K562 (cell line): ENCODE measurements at regions not wholly inside any gene's neighbourhood (a gene's known extent, or its start where the extent isn't known, plus 50 kb on each side); places are given as distances from the start of the nearest gene placed in this dataset.

Experiments used
- ATAC-seq: fragments of 200-7000 bp; cut with Tn5 transposase; 3 replicates; pipeline ENCODE4 v1.9.1; 2020; ENCODE audit warnings: moderate library complexity
- BruUV-seq: library from RNA; stranded (reverse); fragments of 400-500 nt; replicated peaks from 2 replicates; lab custom pipeline; 2021; lab: Mats Ljungman, UMichigan
- CTCF ChIA-PET: fragments of 300-600 bp; formaldehyde crosslinking; extraction: SDS; loops from one replicate; lab custom pipeline; 2021; ENCODE audit warnings: low intra/inter-chr PET ratio; lab: Yijun Ruan, JAX
- POLR2A ChIA-PET: fragments of 300-600, 350-650 bp; sonication (Branson Sonifier 250); formaldehyde crosslinking; extraction: SDS; loops from one replicate; lab custom pipeline; 2021; ENCODE audit warnings: antibody characterized with exemption, inconsistent platforms; lab: Yijun Ruan, JAX
- DNase-seq, 4 experiments: peaks; one replicate each; pipeline versions ENCODE4 v3.0.0 to v3.0.0-alpha.2; 2011 to 2018; ENCODE audit warnings: low spot score in 3 of 4, mixed read lengths in 3 of 4; ENCODE audit errors: extremely low read depth in 1 of 4
- FAIRE-seq: peaks from 2 replicates; lab custom pipeline; 2011; peaks lifted over from hg19 to GRCh38; lab: Jason Lieb, UNC
- H2AFZ ChIP-seq: 2 replicates; pipeline ENCODE4 v1.6.0; 2011; ENCODE audit warnings: low read depth, low read length, control low read depth, inconsistent platforms
- H3K27ac ChIP-seq: fragments of 200-600 bp; 3 replicates; pipeline ENCODE4 v1.8.0; 2011; ENCODE audit warnings: low read depth, mild to moderate bottlenecking, control low read depth, inconsistent platforms, low read length, moderate library complexity, mixed read lengths; ENCODE audit errors: extremely low read depth
- H3K27me3 ChIP-seq, 2 experiments: fragments of 300-600 bp in 1 of 2; 2 replicates in 1 of 2; 3 replicates in 1 of 2; pipeline versions ENCODE4 v1.6.0 to v1.8.0; 2011; ENCODE audit warnings: inconsistent platforms in 2 of 2, low read length in 2 of 2, mild to moderate bottlenecking in 1 of 2, mixed read lengths in 1 of 2, moderate library complexity in 1 of 2; ENCODE audit not compliant: control insufficient read depth in 2 of 2, insufficient read depth in 2 of 2
- H3K36me3 ChIP-seq: fragments of 300-600 bp; 3 replicates; pipeline ENCODE4 v1.8.0; 2011; ENCODE audit warnings: mild to moderate bottlenecking, low read length, inconsistent platforms; ENCODE audit not compliant: control insufficient read depth, insufficient read depth
- H3K4me1 ChIP-seq, 2 experiments: fragments of 200-600 bp in 1 of 2; replicated peaks in 1 of 2; 2 replicates in 1 of 2; 3 replicates in 1 of 2; pipeline versions ENCODE4 v1.5.1 to v1.8.0; 2011; ENCODE audit warnings: inconsistent platforms in 2 of 2, low read length in 2 of 2, mild to moderate bottlenecking in 1 of 2, mixed read lengths in 1 of 2, moderate library complexity in 1 of 2; ENCODE audit not compliant: control insufficient read depth in 2 of 2, insufficient read depth in 2 of 2
- H3K4me2 ChIP-seq: 2 replicates; pipeline ENCODE4 v1.6.1; 2011; ENCODE audit warnings: low read length, control low read depth, inconsistent platforms, mixed read lengths; ENCODE audit not compliant: insufficient read depth
- H3K4me3 ChIP-seq: fragments of 200-600 bp; sonication (generic), shearing (Covaris generic); 2 replicates; pipeline ENCODE4 v1.5.1; 2016; ENCODE audit warnings: control low read depth, inconsistent platforms
- H3K79me2 ChIP-seq: fragments of 200-600 bp; 3 replicates; pipeline ENCODE4 v1.8.0; 2011; ENCODE audit warnings: low read length, inconsistent platforms; ENCODE audit not compliant: control insufficient read depth, insufficient read depth
- H3K9ac ChIP-seq, 2 experiments: 2 replicates each; pipeline versions ENCODE4 v1.6.0 to v1.6.1; 2011; ENCODE audit warnings: low read depth in 2 of 2, low read length in 2 of 2, control low read depth in 1 of 2, inconsistent platforms in 1 of 2, mild to moderate bottlenecking in 1 of 2, mixed read lengths in 1 of 2; ENCODE audit not compliant: insufficient read depth in 1 of 2
- H3K9me1 ChIP-seq: one replicate; pipeline ENCODE4 v1.6.0; 2011; ENCODE audit warnings: inconsistent platforms, mild to moderate bottlenecking, low read length, moderate library complexity; ENCODE audit not compliant: control insufficient read depth, insufficient read depth
- H3K9me3 ChIP-seq: replicated peaks from 2 replicates; pipeline ENCODE4 v1.5.1; 2011; ENCODE audit warnings: low read depth, low read length, inconsistent platforms; ENCODE audit not compliant: control insufficient read depth, insufficient read depth
- H4K20me1 ChIP-seq: replicated peaks from 2 replicates; pipeline ENCODE4 v1.6.1; 2011; ENCODE audit warnings: low read length, inconsistent platforms, mixed read lengths; ENCODE audit not compliant: control insufficient read depth, insufficient read depth
- ATF1 ChIP-seq, 2 experiments: fragments of 450-650 bp in 1 of 2; IDR thresholded peaks; 2 replicates each; pipeline ENCODE4 v1.6.1; 2016; ENCODE audit warnings: missing compliant biosample characterization in 1 of 2, missing genetic modification characterization in 1 of 2
- ESRRA ChIP-seq: fragments of 450-650 bp; IDR thresholded peaks from 2 replicates; pipeline ENCODE4 v1.6.1; 2014; ENCODE audit warnings: low read depth, mild to moderate bottlenecking, moderate library complexity, borderline replicate concordance
- NR2C1 ChIP-seq, 2 experiments: fragments of 450-650 bp; IDR thresholded peaks; 2 replicates each; pipeline ENCODE4 v1.6.1; 2017; ENCODE audit warnings: mild to moderate bottlenecking in 2 of 2, antibody characterized with exemption in 1 of 2, inconsistent platforms in 1 of 2, missing compliant biosample characterization in 1 of 2, missing genetic modification characterization in 1 of 2
- SMAD1 ChIP-seq: fragments of 150-350 bp; IDR thresholded peaks from 2 replicates; pipeline ENCODE4 v1.6.1; 2014; ENCODE audit warnings: low read length, low read depth; ENCODE audit not compliant: partially characterized antibody
- SMC3 ChIP-seq: conservative IDR thresholded peaks from 2 replicates; pipeline ENCODE4 v1.6.1; 2011; ENCODE audit warnings: low read depth, low read length, improper control_type of control experiment; ENCODE audit not compliant: insufficient read depth
- ZBTB5 ChIP-seq: fragments of 450-650 bp; IDR thresholded peaks from 2 replicates; pipeline ENCODE4 v1.6.1; 2017; ENCODE audit warnings: antibody characterized with exemption
- ZFP1 ChIP-seq: fragments of 450-650 bp; formaldehyde crosslinking; IDR thresholded peaks from 2 replicates; pipeline ENCODE4 v1.4.0; 2020; ENCODE audit warnings: mild to moderate bottlenecking, mixed read lengths
- ZNF766 ChIP-seq: fragments of 200-800 bp; sonication (Bioruptor generic); conservative IDR thresholded peaks from 2 replicates; pipeline ENCODE4 v1.6.1; 2016; ENCODE audit warnings: missing genetic modification characterization, missing compliant biosample characterization
- WGBS: fragments of 100-300 bp; shearing (Covaris generic); methylation state at CpG from one replicate; pipeline ENCODE4 v1.1.6; 2016; ENCODE audit warnings: low coverage, mixed read lengths; ENCODE audit not compliant: insufficient coverage; ENCODE audit errors: missing lambda C conversion rate; 5-methylcytosine and 5-hydroxymethylcytosine counted together
- in situ Hi-C: fragments of 300-500 bp; cut with MboI; formaldehyde crosslinking; loops from 4 replicates; pipeline ENCODE4 v1.15.0; 2018; ENCODE audit warnings: inconsistent platforms, mixed read lengths
- intact Hi-C: fragments of 100-400 bp; cut with micrococcal nuclease; formaldehyde crosslinking; loops from 2 replicates; pipeline ENCODE4 v1.14.2; 2022
- TF ChIP-seq, protein P1 (sequence below): fragments of 250-450 bp; sonication (Bioruptor Pico); IDR thresholded peaks from 2 replicates; pipeline ENCODE4 v1.5.0; 2021; ENCODE audit warnings: mild to moderate bottlenecking, moderate library complexity

- TF ChIP-seq, protein P1, sequence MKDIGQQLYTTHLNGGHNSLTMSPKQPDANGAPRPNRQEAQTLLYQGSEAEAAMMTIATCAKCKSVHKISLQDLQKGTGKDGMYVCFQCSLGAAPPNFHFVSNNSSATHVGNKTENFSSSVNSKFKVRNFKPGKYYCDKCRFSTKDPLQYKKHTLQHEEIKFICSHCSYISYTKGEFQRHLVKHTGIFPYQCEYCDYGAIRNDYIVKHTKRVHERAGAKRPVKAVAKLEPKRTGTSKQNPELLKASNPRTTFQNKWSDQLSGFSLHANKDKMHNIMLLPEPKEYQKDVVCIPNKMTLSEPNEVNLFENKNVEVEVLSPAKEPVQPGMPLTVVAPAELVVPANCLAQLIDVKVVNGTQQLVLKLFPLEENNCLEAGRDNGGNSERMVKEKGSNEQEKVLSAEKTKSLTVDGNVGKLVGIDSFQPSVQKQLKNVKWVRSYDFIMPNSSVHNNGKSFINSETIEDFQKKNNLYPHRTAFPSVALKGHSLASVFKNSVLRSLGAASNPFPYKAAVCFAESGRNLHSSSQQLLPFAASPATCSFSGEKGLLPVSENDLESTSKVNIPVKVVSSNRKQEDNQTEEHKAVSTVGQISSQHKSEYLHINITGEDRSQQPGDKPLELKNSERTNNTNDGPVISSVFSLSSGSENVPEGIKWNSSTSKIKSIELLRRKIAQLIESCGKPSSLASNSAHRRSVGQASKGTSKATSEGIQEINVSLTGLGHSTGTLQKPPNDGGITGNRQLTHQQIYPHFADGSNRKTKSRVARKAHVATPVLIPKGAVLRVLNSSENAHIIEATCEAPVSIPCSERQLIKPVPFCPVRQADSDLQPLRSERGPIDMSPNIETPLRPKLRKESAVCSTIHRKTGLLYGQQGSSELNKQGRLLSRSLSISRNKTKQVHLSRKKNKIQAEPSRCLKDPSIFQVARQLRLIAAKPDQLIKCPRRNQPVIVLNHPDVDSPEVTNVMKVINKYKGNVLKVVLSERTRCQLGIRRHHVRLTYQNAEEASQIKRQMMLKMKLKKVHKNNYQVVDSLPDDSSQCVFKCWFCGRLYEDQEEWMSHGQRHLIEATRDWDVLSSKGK (CRISPR knock-in tag), result no peak
- TF ChIP-seq ESRRA, result no peak
- TF ChIP-seq ZFP1 (CRISPR knock-in tag), result no peak
- no peak for TF ChIP-seq ATF1 (CRISPR knock-in tag; IDR thresholded peaks at IDR 0.05)
- TF ChIP-seq ATF1 (tag; IDR thresholded peaks at IDR 0.05), result no peak
- TF ChIP-seq, all 486 proteins: peak for 0
Observed at GRCh38 chrX:56029691-56030090, 202.5 kb upstream of the KLF8 start (continued).

DNA sequence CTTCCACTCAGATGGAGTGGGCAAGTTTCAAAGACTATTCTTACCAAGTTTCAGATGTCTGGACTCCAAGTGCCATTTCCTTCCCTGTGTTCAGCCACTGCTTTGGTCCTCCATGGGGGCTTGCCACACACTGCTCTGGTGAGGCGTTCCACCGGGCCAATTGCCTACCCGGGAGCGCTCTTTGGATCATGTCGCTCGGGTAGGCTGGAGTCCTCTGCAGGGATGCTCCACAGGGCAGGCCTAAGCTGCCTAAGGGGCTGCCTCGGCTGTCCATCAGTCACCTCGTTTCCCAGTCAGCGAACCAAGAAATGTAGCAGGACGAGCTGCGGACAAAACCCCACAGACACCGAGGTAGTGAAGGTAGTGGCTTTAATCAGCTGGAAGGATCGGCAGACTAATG, 200.7 kb upstream of the KLF8 start:
- no peaks in the 10 kb centered on the region for H3K36me3 ChIP-seq
- H3K9ac ChIP-seq, result no peak overlapping the region
- H3K27ac ChIP-seq, result no peak overlapping the region
- H3K9me1 ChIP-seq, result no peaks in the 10 kb centered on the region
- intact Hi-C loops (no loop called here), in situ Hi-C loops (no loop called here)
- no peaks in the 10 kb centered on the region for H4K20me1 ChIP-seq
- H3K79me2 ChIP-seq, result no peaks in the 10 kb centered on the region
- 0% methylated on average over 5 of the region's 13 CpGs for WGBS
- ATAC-seq (no peak), FAIRE-seq (no peak), DNase-seq (no peak)
- POLR2A ChIA-PET, result no interaction called here
- H3K27me3 ChIP-seq, result no peaks in the 10 kb centered on the region
- CTCF ChIA-PET, result no interaction called here
- no peaks in the 10 kb centered on the region for H3K4me1 ChIP-seq
- TF ChIP-seq SMAD1, result no peak
- TF ChIP-seq SMC3, result no peak
- no peak for TF ChIP-seq ZBTB5
- no peak for TF ChIP-seq ZNF766
- TF ChIP-seq NR2C1 (IDR thresholded peaks at IDR 0.05), result no peak
- TF ChIP-seq NR2C1 (tag; IDR thresholded peaks at IDR 0.05), result no peak
- no peak overlapping the region for H3K4me2 ChIP-seq
- no peaks in the 10 kb centered on the region for H3K9me3 ChIP-seq
- H3K4me3 ChIP-seq, result no peak overlapping the region
- BruUV-seq, result no TSS peak
- H2AFZ ChIP-seq, result no peak overlapping the region
